ENCODE measurements at regions not wholly inside any gene's neighbourhood (a gene's known extent, or its start where the extent isn't known, plus 50 kb on each side); places are given as distances from the start of the nearest gene placed in this dataset.

GRCh38 chr10:21272643-21273399, 252.7 kb downstream of the SKIDA1 start:
- peaks cover 0 to 4% of the 10 kb centered on the region in 2 donors for H3K9me3 ChIP-seq (ENCODE audit: control insufficient read depth in 2 of 2, insufficient read depth in 1 of 2, low read length in 1 of 2)
- H3K27ac ChIP-seq (ENCODE audit: low read depth in 1 of 2, low read length in 1 of 2), result no peak overlapping the region
- H3K4me3 ChIP-seq (ENCODE audit: low read length in 2 of 2), result no peak overlapping the region
- H3K27me3 ChIP-seq (ENCODE audit: control insufficient read depth in 2 of 2, insufficient read depth in 1 of 2, low read length in 1 of 2), result no peaks in the 10 kb centered on the region
- no peaks in the 10 kb centered on the region for H3K4me1 ChIP-seq (ENCODE audit: control insufficient read depth in 2 of 2, insufficient read depth in 2 of 2, low read length in 2 of 2)
- 84% methylated on average over 4 of the region's 4 CpGs for WGBS
- DNase-seq (ENCODE audit: low read depth in 6 of 9, low spot score in 9 of 9), result no peak
- H3K36me3 ChIP-seq (ENCODE audit: control insufficient read depth in 2 of 2, insufficient read depth in 2 of 2, low read length in 1 of 2), result no peaks in the 10 kb centered on the region

- whole genome bisulfite sequencing, result 97% methylated on average over 3 of the region's 3 CpGs
- Histone ChIP-seq H3K27me3 (ENCODE audit: control insufficient read depth in 2 of 2, insufficient read depth in 1 of 2, low read length in 1 of 2) (no peaks in the 10 kb centered on the region), H3K27ac (ENCODE audit: low read depth in 1 of 2, low read length in 1 of 2) (no peak overlapping the region), H3K4me1 (ENCODE audit: control insufficient read depth in 2 of 2, insufficient read depth in 2 of 2, low read length in 2 of 2) (no peaks in the 10 kb centered on the region), H3K9me3 (ENCODE audit: control insufficient read depth in 2 of 2, insufficient read depth in 1 of 2, low read length in 1 of 2) (peaks cover 0 to 4% of the 10 kb centered on the region in 2 donors), H3K4me3 (ENCODE audit: low read length in 2 of 2) (no peak overlapping the region), H3K36me3 (ENCODE audit: control insufficient read depth in 2 of 2, insufficient read depth in 2 of 2, low read length in 1 of 2) (no peaks in the 10 kb centered on the region)
- DNase-seq (ENCODE audit: low read depth in 6 of 9, low spot score in 9 of 9), result no peak
Observed at GRCh38 chr10:21270976-21271375, 254.5 kb downstream of the SKIDA1 start.

- WGBS, result 92% methylated on average over 5 of the region's 5 CpGs
- no peak for DNase-seq (ENCODE audit: low read depth in 6 of 9, low spot score in 9 of 9)
- no peaks in the 10 kb centered on the region for H3K9me3 ChIP-seq (ENCODE audit: control insufficient read depth in 2 of 2, insufficient read depth in 1 of 2, low read length in 1 of 2)
Observed at GRCh38 chr10:21269289-21269688, 256.2 kb downstream of the SKIDA1 start.

GRCh38 chr10:21265622-21266021, 259.9 kb downstream of the SKIDA1 start:
- Histone ChIP-seq H3K27me3 (ENCODE audit: control insufficient read depth in 2 of 2, insufficient read depth in 1 of 2, low read length in 1 of 2) (no peaks in the 10 kb centered on the region), H3K4me1 (ENCODE audit: control insufficient read depth in 2 of 2, insufficient read depth in 2 of 2, low read length in 2 of 2) (no peaks in the 10 kb centered on the region), H3K4me3 (ENCODE audit: low read length in 2 of 2) (no peak overlapping the region), H3K27ac (ENCODE audit: low read depth in 1 of 2, low read length in 1 of 2) (no peak overlapping the region), H3K9me3 (ENCODE audit: control insufficient read depth in 2 of 2, insufficient read depth in 1 of 2, low read length in 1 of 2) (no peaks in the 10 kb centered on the region), H3K36me3 (ENCODE audit: control insufficient read depth in 2 of 2, insufficient read depth in 2 of 2, low read length in 1 of 2) (no peaks in the 10 kb centered on the region)
- DNase-seq (ENCODE audit: low read depth in 6 of 9, low spot score in 9 of 9), result no peak
- WGBS, result 78% methylated on average over 3 of the region's 3 CpGs

More at GRCh38 chr10:21269289-21269688, 256.2 kb downstream of the SKIDA1 start:
- Histone ChIP-seq H3K27ac (ENCODE audit: low read depth in 1 of 2, low read length in 1 of 2) (no peak overlapping the region), H3K27me3 (ENCODE audit: control insufficient read depth in 2 of 2, insufficient read depth in 1 of 2, low read length in 1 of 2) (no peaks in the 10 kb centered on the region), H3K4me1 (ENCODE audit: control insufficient read depth in 2 of 2, insufficient read depth in 2 of 2, low read length in 2 of 2) (no peaks in the 10 kb centered on the region), H3K36me3 (ENCODE audit: control insufficient read depth in 2 of 2, insufficient read depth in 2 of 2, low read length in 1 of 2) (no peaks in the 10 kb centered on the region), H3K4me3 (ENCODE audit: low read length in 2 of 2) (no peak overlapping the region)

- Histone ChIP-seq H3K36me3 (ENCODE audit: control insufficient read depth in 2 of 2, insufficient read depth in 2 of 2, low read length in 1 of 2) (no peaks in the 10 kb centered on the region), H3K9me3 (ENCODE audit: control insufficient read depth in 2 of 2, insufficient read depth in 1 of 2, low read length in 1 of 2) (no peaks in the 10 kb centered on the region), H3K27me3 (ENCODE audit: control insufficient read depth in 2 of 2, insufficient read depth in 1 of 2, low read length in 1 of 2) (no peaks in the 10 kb centered on the region), H3K4me3 (ENCODE audit: low read length in 2 of 2) (no peak overlapping the region), H3K4me1 (ENCODE audit: control insufficient read depth in 2 of 2, insufficient read depth in 2 of 2, low read length in 2 of 2) (no peaks in the 10 kb centered on the region), H3K27ac (ENCODE audit: low read depth in 1 of 2, low read length in 1 of 2) (no peak overlapping the region)
- WGBS, result 96% methylated on average over 2 of the region's 2 CpGs
- no peak for DNase-seq (ENCODE audit: low read depth in 6 of 9, low spot score in 9 of 9)
Observed at GRCh38 chr10:21264271-21264670, 261.2 kb downstream of the SKIDA1 start.

GRCh38 chr10:21263839-21264238, 261.6 kb downstream of the SKIDA1 start:
- H3K36me3 ChIP-seq (ENCODE audit: control insufficient read depth in 2 of 2, insufficient read depth in 2 of 2, low read length in 1 of 2), result no peaks in the 10 kb centered on the region
- H3K4me1 ChIP-seq (ENCODE audit: control insufficient read depth in 2 of 2, insufficient read depth in 2 of 2, low read length in 2 of 2), result no peaks in the 10 kb centered on the region
- no peak overlapping the region for H3K27ac ChIP-seq (ENCODE audit: low read depth in 1 of 2, low read length in 1 of 2)
- H3K4me3 ChIP-seq (ENCODE audit: low read length in 2 of 2), result no peak overlapping the region
- no peak for DNase-seq (ENCODE audit: low read depth in 6 of 9, low spot score in 9 of 9)
- no peaks in the 10 kb centered on the region for H3K27me3 ChIP-seq (ENCODE audit: control insufficient read depth in 2 of 2, insufficient read depth in 1 of 2, low read length in 1 of 2)
- WGBS, result 95% methylated on average over 3 of the region's 3 CpGs
- no peaks in the 10 kb centered on the region for H3K9me3 ChIP-seq (ENCODE audit: control insufficient read depth in 2 of 2, insufficient read depth in 1 of 2, low read length in 1 of 2)

- WGBS, result 98% methylated on average over 12 of the region's 12 CpGs
- H3K4me3 ChIP-seq (ENCODE audit: low read length in 2 of 2), result no peak overlapping the region
- no peak for DNase-seq (ENCODE audit: low read depth in 6 of 9, low spot score in 9 of 9)
Observed at GRCh38 chr10:21263263-21263803, 262.1 kb downstream of the SKIDA1 start.

GRCh38 chr10:21261842-21262294, 263.6 kb downstream of the SKIDA1 start:
- no peak overlapping the region for H3K27ac ChIP-seq (ENCODE audit: low read depth in 1 of 2, low read length in 1 of 2)

More at GRCh38 chr10:21263263-21263803, 262.1 kb downstream of the SKIDA1 start:
- Histone ChIP-seq H3K36me3 (ENCODE audit: control insufficient read depth in 2 of 2, insufficient read depth in 2 of 2, low read length in 1 of 2) (no peaks in the 10 kb centered on the region), H3K9me3 (ENCODE audit: control insufficient read depth in 2 of 2, insufficient read depth in 1 of 2, low read length in 1 of 2) (no peaks in the 10 kb centered on the region), H3K4me1 (ENCODE audit: control insufficient read depth in 2 of 2, insufficient read depth in 2 of 2, low read length in 2 of 2) (no peaks in the 10 kb centered on the region), H3K27ac (ENCODE audit: low read depth in 1 of 2, low read length in 1 of 2) (no peak overlapping the region), H3K27me3 (ENCODE audit: control insufficient read depth in 2 of 2, insufficient read depth in 1 of 2, low read length in 1 of 2) (no peaks in the 10 kb centered on the region)

GRCh38 chr10:21260506-21261149, 264.9 kb downstream of the SKIDA1 start:
- no peak for DNase-seq (ENCODE audit: low read depth in 6 of 9, low spot score in 9 of 9)
- Histone ChIP-seq H3K9me3 (ENCODE audit: control insufficient read depth in 2 of 2, insufficient read depth in 1 of 2, low read length in 1 of 2) (no peaks in the 10 kb centered on the region), H3K27ac (ENCODE audit: low read depth in 1 of 2, low read length in 1 of 2) (no peak overlapping the region), H3K4me1 (ENCODE audit: control insufficient read depth in 2 of 2, insufficient read depth in 2 of 2, low read length in 2 of 2) (no peaks in the 10 kb centered on the region), H3K36me3 (ENCODE audit: control insufficient read depth in 2 of 2, insufficient read depth in 2 of 2, low read length in 1 of 2) (no peaks in the 10 kb centered on the region), H3K4me3 (ENCODE audit: low read length in 2 of 2) (no peak overlapping the region), H3K27me3 (ENCODE audit: control insufficient read depth in 2 of 2, insufficient read depth in 1 of 2, low read length in 1 of 2) (no peaks in the 10 kb centered on the region)
- WGBS, result 88% methylated on average over 11 of the region's 11 CpGs

More at GRCh38 chr10:21261842-21262294, 263.6 kb downstream of the SKIDA1 start:
- 97% methylated on average over 15 of the region's 15 CpGs for WGBS
- Histone ChIP-seq H3K4me3 (ENCODE audit: low read length in 2 of 2) (no peak overlapping the region), H3K27me3 (ENCODE audit: control insufficient read depth in 2 of 2, insufficient read depth in 1 of 2, low read length in 1 of 2) (no peaks in the 10 kb centered on the region), H3K9me3 (ENCODE audit: control insufficient read depth in 2 of 2, insufficient read depth in 1 of 2, low read length in 1 of 2) (no peaks in the 10 kb centered on the region), H3K36me3 (ENCODE audit: control insufficient read depth in 2 of 2, insufficient read depth in 2 of 2, low read length in 1 of 2) (no peaks in the 10 kb centered on the region), H3K4me1 (ENCODE audit: control insufficient read depth in 2 of 2, insufficient read depth in 2 of 2, low read length in 2 of 2) (no peaks in the 10 kb centered on the region)
- DNase-seq (ENCODE audit: low read depth in 6 of 9, low spot score in 9 of 9), result no peak

Measured in thymus (tissue), 11 donors.